Keratinocyte (primary cell): ENCODE measurements at regions not wholly inside any gene's neighbourhood (a gene's known extent, or its start where the extent isn't known, plus 50 kb on each side); places are given as distances from the start of the nearest gene placed in this dataset.

Source experiments
- DNase-seq: peaks from one replicate; pipeline ENCODE4 v3.0.0-alpha.2; 2011; ENCODE audit warnings: low read depth, missing footprints, low spot score
- FAIRE-seq: peaks from 2 replicates; lab custom pipeline; 2011; peaks lifted over from hg19 to GRCh38; lab: Jason Lieb, UNC
- H2AFZ ChIP-seq: 2 replicates; pipeline ENCODE4 v1.6.0; 2012; ENCODE audit warnings: low read length, control low read depth, inconsistent platforms; ENCODE audit not compliant: control insufficient read depth
- H3K27ac ChIP-seq: 2 replicates; pipeline ENCODE4 v1.5.1; 2011; ENCODE audit warnings: low read length; ENCODE audit not compliant: control insufficient read depth, insufficient read depth
- H3K27me3 ChIP-seq: 3 replicates; pipeline ENCODE4 v1.6.0; 2011; ENCODE audit warnings: low read length; ENCODE audit not compliant: control insufficient read depth, insufficient read depth; ENCODE audit errors: extremely low read depth
- H3K36me3 ChIP-seq, 2 experiments: 2 replicates in 1 of 2; 3 replicates in 1 of 2; pipeline ENCODE4 v1.5.1; 2011; ENCODE audit warnings: low read length in 2 of 2, mild to moderate bottlenecking in 1 of 2; ENCODE audit not compliant: control insufficient read depth in 2 of 2, insufficient read depth in 2 of 2; ENCODE audit errors: extremely low read depth in 1 of 2
- H3K4me1 ChIP-seq: 3 replicates; pipeline ENCODE4 v1.5.1; 2011; ENCODE audit warnings: low read length; ENCODE audit not compliant: control insufficient read depth, insufficient read depth; ENCODE audit errors: extremely low read depth
- H3K4me2 ChIP-seq: 3 replicates; pipeline ENCODE4 v1.6.0; 2011; ENCODE audit warnings: low read depth, low read length; ENCODE audit not compliant: control insufficient read depth, insufficient read depth; ENCODE audit errors: extremely low read depth
- H3K4me3 ChIP-seq, 3 experiments: fragments of 200-600 bp in 1 of 3; sonication (generic) in 1 of 3; 2 replicates in 2 of 3; 3 replicates in 1 of 3; pipeline ENCODE4 v1.5.1; 2011 to 2016; ENCODE audit warnings: low read length in 3 of 3, mild to moderate bottlenecking in 3 of 3, control low read depth in 2 of 3, inconsistent platforms in 1 of 3, low read depth in 1 of 3, mixed read lengths in 1 of 3, mixed run types in 1 of 3, moderate library complexity in 1 of 3; ENCODE audit not compliant: control insufficient read depth in 2 of 3, insufficient read depth in 2 of 3; ENCODE audit errors: extremely low read depth in 1 of 3
- H3K79me2 ChIP-seq: 2 replicates; pipeline ENCODE4 v1.6.0; 2012; ENCODE audit warnings: low read length; ENCODE audit not compliant: control insufficient read depth, insufficient read depth
- H3K9ac ChIP-seq: 3 replicates; pipeline ENCODE4 v1.6.0; 2011; ENCODE audit warnings: low read length; ENCODE audit not compliant: control insufficient read depth, insufficient read depth; ENCODE audit errors: extremely low read depth
- H3K9me1 ChIP-seq: 3 replicates; pipeline ENCODE4 v1.6.0; 2011; ENCODE audit warnings: low read length; ENCODE audit not compliant: control insufficient read depth, insufficient read depth; ENCODE audit errors: extremely low read depth
- H3K9me3 ChIP-seq: 2 replicates; pipeline ENCODE4 v1.5.1; 2012; ENCODE audit warnings: low read depth, low read length; ENCODE audit not compliant: control insufficient read depth
- H4K20me1 ChIP-seq: 3 replicates; pipeline ENCODE4 v1.6.0; 2011; ENCODE audit warnings: low read length; ENCODE audit not compliant: control insufficient read depth, insufficient read depth; ENCODE audit errors: extremely low read depth
- CTCF ChIP-seq, 3 experiments: IDR thresholded peaks in 1 of 3; conservative IDR thresholded peaks in 1 of 3; optimal IDR thresholded peaks in 1 of 3; 2 replicates in 2 of 3; 3 replicates in 1 of 3; pipeline versions ENCODE3 to v1.5.1; 2011; ENCODE audit warnings: low read length in 3 of 3, mild to moderate bottlenecking in 3 of 3, moderate library complexity in 2 of 3, control low read depth in 1 of 3, inconsistent platforms in 1 of 3; ENCODE audit not compliant: insufficient read depth in 2 of 3; ENCODE audit errors: extremely low read depth in 1 of 3
- EZH2 ChIP-seq: IDR thresholded peaks from one replicate; pipeline ENCODE4 v1.6.1; 2012; ENCODE audit warnings: inconsistent platforms, mild to moderate bottlenecking, low read length, moderate library complexity
- dilution Hi-C: fragments of 300-500 bp; cut with MboI; formaldehyde crosslinking; loops from one replicate; pipeline ENCODE4 v1.7.0; 2020; ENCODE audit warnings: low sequenced_read_pairs; ENCODE audit not compliant: extremely low pct_ligation_motif_present

GRCh38 chr1:238129677-238130076, 239.0 kb upstream of the ZP4 start:
- dilution Hi-C loops, result no loop called here

DNA sequence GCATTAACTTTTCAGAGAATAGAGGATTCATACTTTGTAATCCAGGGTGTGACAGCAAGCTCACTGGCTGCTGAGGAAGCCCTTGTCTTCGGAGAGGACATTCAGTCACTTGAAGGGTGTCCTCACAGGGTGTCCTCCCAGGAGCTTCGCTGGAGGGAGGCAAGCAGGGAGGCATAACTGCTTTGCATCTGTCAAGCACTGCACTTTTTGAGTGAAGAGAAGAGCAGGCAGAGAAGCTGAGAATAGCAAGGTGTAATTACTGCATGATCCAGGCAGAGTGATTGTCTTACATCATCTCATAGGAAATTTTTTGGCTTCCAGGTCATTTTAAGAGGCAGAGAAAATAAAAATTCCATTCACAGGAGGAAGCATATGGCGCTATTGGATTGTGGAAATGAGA, 232.5 kb upstream of the ZP4 start:
- FAIRE-seq, result no peak
- Histone ChIP-seq H3K9ac (no peak overlapping the region), H3K36me3 (no peaks in the 10 kb centered on the region), H3K79me2 (no peaks in the 10 kb centered on the region), H3K27ac (no peak overlapping the region), H2AFZ (no peak overlapping the region), H4K20me1 (no peaks in the 10 kb centered on the region), H3K4me2 (no peak overlapping the region), H3K9me1 (no peaks in the 10 kb centered on the region), H3K4me3 (no peak overlapping the region), H3K9me3 (no peaks in the 10 kb centered on the region), H3K4me1 (no peaks in the 10 kb centered on the region), H3K27me3 (no peaks in the 10 kb centered on the region)
- TF ChIP-seq CTCF (optimal IDR thresholded peaks at IDR 0.05 in 1 of 3, IDR thresholded peaks at IDR 0.05 in 1 of 3, conservative IDR thresholded peaks at IDR 0.05 in 1 of 3; ENCODE audit: extremely low read depth in 1 of 3, insufficient read depth in 2 of 3, low read length in 3 of 3), result no peak
- no peak for TF ChIP-seq EZH2
- DNase-seq, result no peak
- dilution Hi-C loops, result no loop called here

More at GRCh38 chr1:238129677-238130076, 239.0 kb upstream of the ZP4 start:
- Histone ChIP-seq H3K4me2 (no peak overlapping the region), H3K9ac (no peak overlapping the region), H3K9me1 (no peaks in the 10 kb centered on the region), H3K79me2 (no peaks in the 10 kb centered on the region), H3K4me1 (no peaks in the 10 kb centered on the region), H3K27me3 (no peaks in the 10 kb centered on the region), H4K20me1 (no peaks in the 10 kb centered on the region), H3K27ac (no peak overlapping the region), H3K36me3 (no peaks in the 10 kb centered on the region), H3K9me3 (no peaks in the 10 kb centered on the region), H3K4me3 (no peak overlapping the region), H2AFZ (no peak overlapping the region)
- no peak for TF ChIP-seq EZH2
- no peak for TF ChIP-seq CTCF (optimal IDR thresholded peaks at IDR 0.05 in 1 of 3, IDR thresholded peaks at IDR 0.05 in 1 of 3, conservative IDR thresholded peaks at IDR 0.05 in 1 of 3; ENCODE audit: extremely low read depth in 1 of 3, insufficient read depth in 2 of 3, low read length in 3 of 3)
- DNase-seq, result no peak
- FAIRE-seq, result no peak
